ENCODE measurements at regions not wholly inside any gene's neighbourhood (a gene's known extent, or its start where the extent isn't known, plus 50 kb on each side); places are given as distances from the start of the nearest gene placed in this dataset.
A peak's percentile ranks its signal among the peaks of the same experiment; 100 is the strongest.
"Not testable (repeated sequence)": the region's sequence is repeated elsewhere in the genome, so short reads cannot be mapped to it uniquely, and the experiment has no call there.

- DNase-seq: no peak
Measured at GRCh38 chr16:9014389-9014788, 50.7 kb upstream of the USP7 start.

GRCh38 chr16:9015489-9015888 is 51.8 kb upstream of the USP7 start:
- no peak for DNase-seq

- not testable (repeated sequence) for DNase-seq
Measured at GRCh38 chr16:9016005-9016404, 52.3 kb upstream of the USP7 start.

GRCh38 chr16:9016824-9017223 is 53.1 kb upstream of the USP7 start:
- DNase-seq: no peak

GRCh38 chr16:9027070-9027799 is 63.5 kb upstream of the USP7 start:
- no peak for DNase-seq

- not testable (repeated sequence) for DNase-seq
Measured at GRCh38 chr16:9028491-9028890, 63.0 kb upstream of the HAPSTR1 start.

- DNase-seq: no peak
Measured at GRCh38 chr16:9031107-9031506, 60.3 kb upstream of the HAPSTR1 start.

- DNase-seq: peak; percentile 12
Measured at GRCh38 chr16:9033125-9033830, 58.2 kb upstream of the HAPSTR1 start.

GRCh38 chr16:9034056-9034455 is 57.4 kb upstream of the HAPSTR1 start:
- DNase-seq: no peak

GRCh38 chr16:9035996-9036395 is 55.4 kb upstream of the HAPSTR1 start:
- DNase-seq: no peak

GRCh38 chr16:9039210-9039609 is 52.2 kb upstream of the HAPSTR1 start:
- DNase-seq: no peak

- DNase-seq: no peak
Measured at GRCh38 chr16:9040800-9041412, 50.5 kb upstream of the HAPSTR1 start.
